ENCODE measurements at regions not wholly inside any gene's neighbourhood (a gene's known extent, or its start where the extent isn't known, plus 50 kb on each side); places are given as distances from the start of the nearest gene placed in this dataset.

GRCh38 chr18:38886861-38887670, 1321.5 kb upstream of the CELF4 start:
- Histone ChIP-seq H3K27me3 (ENCODE audit: control insufficient read depth, insufficient read depth) (no peaks in the 10 kb centered on the region), H3K9me3 (ENCODE audit: control insufficient read depth, low read length) (no peaks in the 10 kb centered on the region), H3K4me1 (ENCODE audit: control insufficient read depth, insufficient read depth, low read length) (no peaks in the 10 kb centered on the region), H3K4me3 (ENCODE audit: low read length) (no peak overlapping the region), H3K27ac (ENCODE audit: low read length) (no peak overlapping the region)
- no peak for ATAC-seq
- intact Hi-C loops (cut with DNase I): no loop called here
- DNase-seq: no peak
- 64% methylated on average over 4 of the region's 4 CpGs for WGBS

DNA sequence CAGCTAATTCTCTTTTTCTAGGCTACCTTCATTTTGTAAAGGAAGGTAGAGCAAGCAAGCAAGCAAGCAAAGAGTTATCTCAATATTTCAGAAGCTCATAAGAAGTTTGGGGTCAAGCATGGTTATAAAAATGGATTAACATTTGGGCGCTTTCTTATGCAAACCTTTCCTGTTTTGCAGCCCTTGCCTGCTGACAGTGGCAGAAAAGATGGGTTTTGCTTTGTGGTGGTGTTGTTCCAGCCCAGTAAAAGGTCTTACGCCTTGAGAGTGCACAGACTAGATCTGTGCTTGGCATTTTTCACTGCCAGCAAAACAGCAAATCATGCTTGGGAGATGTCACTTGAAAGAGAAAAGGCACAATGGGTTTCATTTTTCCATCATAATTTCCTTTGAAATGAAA, 1320.6 kb upstream of the CELF4 start:
- H3K27ac ChIP-seq (ENCODE audit: low read length): no peak overlapping the region
- no peak for DNase-seq
- H3K9me3 ChIP-seq (ENCODE audit: control insufficient read depth, low read length): no peaks in the 10 kb centered on the region
- ATAC-seq: no peak
- 83% methylated on average over 2 of the region's 2 CpGs for WGBS
- H3K4me3 ChIP-seq (ENCODE audit: low read length): no peak overlapping the region
- H3K27me3 ChIP-seq (ENCODE audit: control insufficient read depth, insufficient read depth): no peaks in the 10 kb centered on the region
- intact Hi-C loops (cut with DNase I): no loop called here
- no peaks in the 10 kb centered on the region for H3K4me1 ChIP-seq (ENCODE audit: control insufficient read depth, insufficient read depth, low read length)

- H3K4me1 ChIP-seq (ENCODE audit: control insufficient read depth, insufficient read depth, low read length): no peaks in the 10 kb centered on the region
- no peaks in the 10 kb centered on the region for H3K27me3 ChIP-seq (ENCODE audit: control insufficient read depth, insufficient read depth)
- no peak overlapping the region for H3K4me3 ChIP-seq (ENCODE audit: low read length)
- ATAC-seq: no peak
- H3K9me3 ChIP-seq (ENCODE audit: control insufficient read depth, low read length): no peaks in the 10 kb centered on the region
- WGBS: 62% methylated on average over 2 of the region's 2 CpGs
- intact Hi-C loops (cut with DNase I): no loop called here
- no peak for DNase-seq
- H3K27ac ChIP-seq (ENCODE audit: low read length): no peak overlapping the region
Observed at GRCh38 chr18:38884050-38884449, 1318.5 kb upstream of the CELF4 start.

- ATAC-seq (no peak), DNase-seq (no peak)
- no peaks in the 10 kb centered on the region for H3K27me3 ChIP-seq (ENCODE audit: control insufficient read depth, insufficient read depth)
- no peak overlapping the region for H3K27ac ChIP-seq (ENCODE audit: low read length)
- H3K4me1 ChIP-seq (ENCODE audit: control insufficient read depth, insufficient read depth, low read length): no peaks in the 10 kb centered on the region
- 74% methylated on average over 4 of the region's 4 CpGs for WGBS
- intact Hi-C loops (cut with DNase I): no loop called here
- H3K4me3 ChIP-seq (ENCODE audit: low read length): no peak overlapping the region
- no peaks in the 10 kb centered on the region for H3K9me3 ChIP-seq (ENCODE audit: control insufficient read depth, low read length)
Observed at GRCh38 chr18:38883111-38883510, 1317.5 kb upstream of the CELF4 start.

DNA sequence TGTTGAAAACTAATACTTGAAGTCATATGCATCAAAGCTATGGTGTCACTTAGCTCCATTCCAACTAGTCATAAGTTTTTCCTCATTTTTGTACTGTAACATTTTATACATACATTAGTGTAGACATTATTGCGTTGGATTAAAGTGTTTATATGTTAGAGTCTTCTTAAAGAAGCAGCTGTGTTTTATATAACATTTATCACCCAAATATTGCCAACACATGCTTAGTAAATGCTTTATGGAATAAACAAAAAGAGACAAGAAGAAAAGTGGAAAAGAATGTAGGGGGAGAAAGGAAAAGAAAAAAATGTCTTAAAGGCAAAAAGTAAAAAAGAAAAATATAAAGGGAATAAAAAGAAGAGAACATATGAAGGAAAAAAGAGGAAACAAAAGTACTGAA, 1314.3 kb upstream of the CELF4 start:
- no peaks in the 10 kb centered on the region for H3K9me3 ChIP-seq (ENCODE audit: control insufficient read depth, low read length)
- no peak overlapping the region for H3K4me3 ChIP-seq (ENCODE audit: low read length)
- ATAC-seq (no peak), DNase-seq (no peak)
- 84% methylated on average over 1 of the region's 1 CpG for WGBS
- no peaks in the 10 kb centered on the region for H3K4me1 ChIP-seq (ENCODE audit: control insufficient read depth, insufficient read depth, low read length)
- no peaks in the 10 kb centered on the region for H3K27me3 ChIP-seq (ENCODE audit: control insufficient read depth, insufficient read depth)
- no peak overlapping the region for H3K27ac ChIP-seq (ENCODE audit: low read length)
- intact Hi-C loops (cut with DNase I): no loop called here

DNA sequence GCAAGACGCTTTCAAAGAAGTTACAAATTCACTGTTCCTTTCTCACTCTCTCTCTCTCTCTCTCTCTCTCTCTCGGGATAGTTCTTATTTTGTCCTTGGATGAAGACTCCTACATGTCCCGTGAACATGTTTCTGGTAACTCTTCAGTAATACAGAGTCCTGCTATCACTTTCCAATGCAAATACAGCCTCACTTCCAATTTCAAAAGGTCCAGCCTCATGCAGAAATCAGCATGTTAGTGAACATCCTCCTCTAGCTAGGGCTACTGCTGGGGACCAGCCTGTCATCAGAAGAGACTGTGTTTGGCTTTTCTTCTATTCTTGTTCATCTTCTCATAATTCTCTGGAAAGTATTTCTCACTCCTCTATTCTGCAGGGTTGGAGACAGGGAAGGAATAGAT, 1306.7 kb upstream of the CELF4 start:
- DNase-seq: no peak
- no peak overlapping the region for H3K27ac ChIP-seq (ENCODE audit: low read length)
- no peaks in the 10 kb centered on the region for H3K27me3 ChIP-seq (ENCODE audit: control insufficient read depth, insufficient read depth)
- no peak overlapping the region for H3K4me3 ChIP-seq (ENCODE audit: low read length)
- no peak for ATAC-seq
- H3K4me1 ChIP-seq (ENCODE audit: control insufficient read depth, insufficient read depth, low read length): no peaks in the 10 kb centered on the region
- no peaks in the 10 kb centered on the region for H3K9me3 ChIP-seq (ENCODE audit: control insufficient read depth, low read length)
- intact Hi-C loops (cut with DNase I): no loop called here
- 73% methylated on average over 3 of the region's 3 CpGs for WGBS

- DNase-seq (no peak), ATAC-seq (no peak)
- 72% methylated on average over 2 of the region's 2 CpGs for WGBS
- H3K4me1 ChIP-seq (ENCODE audit: control insufficient read depth, insufficient read depth, low read length): no peaks in the 10 kb centered on the region
- H3K4me3 ChIP-seq (ENCODE audit: low read length): no peak overlapping the region
- H3K9me3 ChIP-seq (ENCODE audit: control insufficient read depth, low read length): no peaks in the 10 kb centered on the region
- intact Hi-C loops (cut with DNase I): no loop called here
- H3K27me3 ChIP-seq (ENCODE audit: control insufficient read depth, insufficient read depth): no peaks in the 10 kb centered on the region
- H3K27ac ChIP-seq (ENCODE audit: low read length): no peak overlapping the region
Observed at GRCh38 chr18:38868757-38869156, 1303.2 kb upstream of the CELF4 start.

- Histone ChIP-seq H3K4me1 (ENCODE audit: control insufficient read depth, insufficient read depth, low read length) (no peaks in the 10 kb centered on the region), H3K4me3 (ENCODE audit: low read length) (no peak overlapping the region), H3K27me3 (ENCODE audit: control insufficient read depth, insufficient read depth) (no peaks in the 10 kb centered on the region), H3K9me3 (ENCODE audit: control insufficient read depth, low read length) (no peaks in the 10 kb centered on the region), H3K27ac (ENCODE audit: low read length) (no peak overlapping the region)
- intact Hi-C loops (cut with DNase I): no loop called here
- 85% methylated on average over 2 of the region's 2 CpGs for WGBS
- DNase-seq (no peak), ATAC-seq (no peak)
Observed at GRCh38 chr18:38867680-38868079, 1302.1 kb upstream of the CELF4 start.

- no peak for ATAC-seq
- intact Hi-C loops (cut with DNase I): no loop called here
- no peak for DNase-seq
- Histone ChIP-seq H3K4me1 (ENCODE audit: control insufficient read depth, insufficient read depth, low read length) (no peaks in the 10 kb centered on the region), H3K9me3 (ENCODE audit: control insufficient read depth, low read length) (no peaks in the 10 kb centered on the region), H3K4me3 (ENCODE audit: low read length) (no peak overlapping the region), H3K27me3 (ENCODE audit: control insufficient read depth, insufficient read depth) (no peaks in the 10 kb centered on the region), H3K27ac (ENCODE audit: low read length) (no peak overlapping the region)
Observed at GRCh38 chr18:38851526-38851925, 1285.9 kb upstream of the CELF4 start.

DNA sequence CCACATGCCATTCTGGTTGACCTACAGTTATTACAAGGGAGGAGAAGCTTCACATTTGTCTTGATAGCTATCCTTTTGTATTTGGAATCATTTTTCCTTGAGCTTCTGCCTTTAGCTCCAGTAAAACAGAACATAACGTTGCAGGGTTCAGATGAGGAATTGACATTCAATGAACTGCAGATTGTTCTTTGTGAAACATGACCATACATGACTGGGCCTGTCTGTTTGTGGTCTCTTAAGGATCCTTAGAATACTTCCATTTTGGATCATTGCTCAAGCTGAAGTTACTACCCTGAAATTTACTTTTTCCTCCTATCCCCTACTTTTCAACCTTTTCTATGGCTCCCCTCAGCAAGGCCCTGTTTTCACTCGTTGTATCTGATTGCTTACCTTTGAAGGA, 1281.7 kb upstream of the CELF4 start:
- H3K27me3 ChIP-seq (ENCODE audit: control insufficient read depth, insufficient read depth): no peaks in the 10 kb centered on the region
- intact Hi-C loops (cut with DNase I): no loop called here
- 73% methylated on average over 2 of the region's 2 CpGs for WGBS
- ATAC-seq (no peak), DNase-seq (no peak)
- no peaks in the 10 kb centered on the region for H3K4me1 ChIP-seq (ENCODE audit: control insufficient read depth, insufficient read depth, low read length)
- no peak overlapping the region for H3K4me3 ChIP-seq (ENCODE audit: low read length)
- no peak overlapping the region for H3K27ac ChIP-seq (ENCODE audit: low read length)
- no peaks in the 10 kb centered on the region for H3K9me3 ChIP-seq (ENCODE audit: control insufficient read depth, low read length)

DNA sequence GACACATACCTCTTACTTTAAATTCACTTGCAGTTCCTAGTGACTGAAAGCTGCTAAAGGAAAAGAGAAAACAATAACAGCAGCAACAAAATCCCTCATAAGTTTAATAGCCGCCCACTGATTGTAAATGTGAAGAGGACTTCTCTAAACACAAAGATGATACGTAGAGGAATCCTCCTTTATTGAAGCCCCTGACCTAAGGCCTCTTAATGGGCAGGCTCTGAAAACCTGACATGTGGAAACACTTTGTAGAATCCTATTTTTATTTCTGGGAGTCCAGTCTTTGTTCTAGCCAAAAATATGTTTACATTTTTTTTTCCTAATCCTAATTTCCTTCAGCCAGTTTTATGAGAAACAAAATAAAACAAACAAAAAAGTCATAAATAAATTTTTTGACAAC, 1277.7 kb upstream of the CELF4 start:
- intact Hi-C loops (cut with DNase I): no loop called here
- H3K9me3 ChIP-seq (ENCODE audit: control insufficient read depth, low read length): no peaks in the 10 kb centered on the region
- DNase-seq (no peak), ATAC-seq (no peak)
- no peak overlapping the region for H3K4me3 ChIP-seq (ENCODE audit: low read length)
- no peaks in the 10 kb centered on the region for H3K27me3 ChIP-seq (ENCODE audit: control insufficient read depth, insufficient read depth)
- H3K27ac ChIP-seq (ENCODE audit: low read length): no peak overlapping the region
- H3K4me1 ChIP-seq (ENCODE audit: control insufficient read depth, insufficient read depth, low read length): no peaks in the 10 kb centered on the region
- 81% methylated on average over 2 of the region's 2 CpGs for WGBS

DNA sequence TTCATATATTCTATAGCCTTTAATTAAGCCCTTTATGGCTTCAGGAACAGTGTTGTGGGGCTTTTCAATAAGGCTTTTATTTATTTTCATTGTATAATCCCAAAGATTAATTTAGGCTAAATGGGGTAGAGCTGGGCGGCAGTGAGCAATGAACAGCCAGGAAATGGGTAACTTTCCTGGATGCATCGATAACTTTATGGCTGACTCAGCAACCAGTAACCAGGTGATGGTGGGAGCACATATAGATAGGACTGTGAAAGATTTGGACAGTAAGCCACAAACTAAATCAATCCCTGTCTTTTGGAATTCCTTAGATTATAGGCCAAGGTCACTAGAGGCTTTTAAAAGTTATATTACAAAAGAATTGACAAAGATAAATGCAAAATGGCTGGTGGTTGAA, 1260.6 kb upstream of the CELF4 start:
- no peaks in the 10 kb centered on the region for H3K9me3 ChIP-seq (ENCODE audit: control insufficient read depth, low read length)
- H3K4me1 ChIP-seq (ENCODE audit: control insufficient read depth, insufficient read depth, low read length): no peaks in the 10 kb centered on the region
- DNase-seq: no peak
- no peaks in the 10 kb centered on the region for H3K27me3 ChIP-seq (ENCODE audit: control insufficient read depth, insufficient read depth)
- WGBS: 93% methylated on average over 2 of the region's 2 CpGs
- intact Hi-C loops (cut with DNase I): no loop called here
- ATAC-seq: no peak
- no peak overlapping the region for H3K27ac ChIP-seq (ENCODE audit: low read length)
- H3K4me3 ChIP-seq (ENCODE audit: low read length): no peak overlapping the region
